Testis (tissue), 2 donors: ENCODE measurements at regions not wholly inside any gene's neighbourhood (a gene's known extent, or its start where the extent isn't known, plus 50 kb on each side); places are given as distances from the start of the nearest gene placed in this dataset.

Experiments
- CTCF ChIP-seq, 3 experiments: fragments of 450-650 bp in 2 of 3; fragments of 200-600 bp in 1 of 3; sonication (generic) in 1 of 3; IDR thresholded peaks; one replicate each; pipeline ENCODE4 v1.5.1; 2016 to 2019; ENCODE audit warnings: antibody characterized with exemption in 3 of 3, mild to moderate bottlenecking in 2 of 3, moderate library complexity in 1 of 3
- POLR2A ChIP-seq: fragments of 450-650 bp; IDR thresholded peaks from one replicate; pipeline ENCODE4 v1.6.1; 2017; ENCODE audit warnings: antibody characterized with exemption, mild to moderate bottlenecking, moderate library complexity

DNA sequence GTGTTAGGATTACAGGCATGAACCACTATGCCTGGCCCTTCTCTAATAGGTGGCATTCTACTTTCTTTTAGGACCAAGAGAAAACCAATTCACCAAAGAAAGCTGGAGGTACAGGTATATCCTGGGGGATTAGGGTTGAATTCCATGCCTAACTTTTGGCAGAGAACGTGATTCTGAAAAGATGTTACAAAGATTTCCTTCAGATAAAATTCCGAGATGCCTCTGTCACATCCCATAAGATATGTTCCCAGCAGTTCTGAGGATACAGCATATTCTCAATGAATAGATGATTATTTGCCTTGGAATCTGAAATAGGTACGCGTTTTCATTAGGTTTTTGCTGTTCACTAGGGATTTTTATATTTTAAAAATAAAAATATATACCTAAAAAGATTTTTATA is 111.9 kb upstream of the KRAS start:
- no peak for TF ChIP-seq POLR2A
- TF ChIP-seq CTCF (IDR thresholded peaks at IDR 0.05): no peak
